Spinal cord (tissue), 9 donors: ENCODE measurements at regions not wholly inside any gene's neighbourhood (a gene's known extent, or its start where the extent isn't known, plus 50 kb on each side); places are given as distances from the start of the nearest gene placed in this dataset.
A peak's percentile ranks its signal among the peaks of the same experiment; 100 is the strongest.

Experiments
- DNase-seq, 6 donors: peaks; one replicate each; pipeline versions ENCODE4 v3.0.0 to v3.0.0-alpha.2; 2013 to 2015; ENCODE audit warnings: low spot score in 6 of 6, low read depth in 4 of 6
- H3K27ac ChIP-seq: one replicate; pipeline ENCODE4 v1.5.1; 2013; ENCODE audit warnings: low read depth, low read length, control low read depth
- H3K27me3 ChIP-seq: one replicate; pipeline ENCODE4 v1.6.1; 2013; ENCODE audit warnings: low read length; ENCODE audit not compliant: control insufficient read depth, insufficient read depth
- H3K36me3 ChIP-seq: one replicate; pipeline ENCODE4 v1.6.1; 2013; ENCODE audit warnings: low read length; ENCODE audit not compliant: control insufficient read depth, insufficient read depth
- H3K4me1 ChIP-seq: one replicate; pipeline ENCODE4 v1.6.1; 2013; ENCODE audit warnings: low read length; ENCODE audit not compliant: control insufficient read depth, insufficient read depth
- H3K4me3 ChIP-seq: one replicate; pipeline ENCODE4 v1.5.1; 2013; ENCODE audit warnings: low read depth, low read length, control low read depth
- H3K9me3 ChIP-seq: one replicate; pipeline ENCODE4 v1.6.1; 2013; ENCODE audit warnings: low read length; ENCODE audit not compliant: control insufficient read depth, insufficient read depth
- WGBS: methylation state at CpG from one replicate; pipeline ENCODE4 v1.1.5; 2013; ENCODE audit warnings: missing lambda C conversion rate; ENCODE audit not compliant: insufficient coverage; 5-methylcytosine and 5-hydroxymethylcytosine counted together
- donor health status: healthy.

DNA sequence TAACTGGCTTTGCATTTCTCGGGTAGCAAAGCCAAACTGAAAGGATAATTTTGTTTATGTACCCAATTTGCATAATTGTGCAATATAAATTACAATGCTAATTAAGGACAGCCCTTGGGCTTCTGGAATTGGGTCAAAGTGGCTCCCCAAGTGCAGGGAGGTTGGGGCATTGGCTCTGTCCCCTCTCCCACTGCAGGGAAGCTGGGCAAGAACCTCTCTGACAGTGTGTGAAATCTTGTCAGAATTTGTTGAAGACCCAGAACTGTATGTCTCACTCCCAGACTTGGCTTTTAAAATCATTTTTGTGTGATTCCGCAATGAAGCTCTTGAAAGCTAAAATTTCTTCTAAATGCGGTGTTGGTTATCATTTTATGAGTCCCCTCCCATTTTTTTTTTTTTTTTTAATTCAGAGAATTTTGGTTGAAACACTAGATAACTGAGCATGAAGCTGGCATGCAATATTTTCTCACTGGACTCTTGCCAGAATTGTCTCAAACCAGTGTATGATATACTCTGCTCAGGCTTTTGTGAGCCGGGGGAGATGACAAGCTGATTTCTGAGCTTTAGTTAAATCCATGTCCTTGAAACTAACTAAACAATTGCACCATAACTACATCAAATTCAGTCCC is 878.9 kb upstream of the CXADR start:
- H3K27me3 ChIP-seq: no peaks in the 10 kb centered on the region
- no peaks in the 10 kb centered on the region for H3K36me3 ChIP-seq
- no peak overlapping the region for H3K27ac ChIP-seq
- no peaks in the 10 kb centered on the region for H3K4me1 ChIP-seq
- H3K4me3 ChIP-seq: no peak overlapping the region
- DNase-seq: peak in 5 of 6 donors; percentile 8 to 93 (median 23)
- WGBS: no CpG with 5 or more reads among the region's 4 CpGs
- H3K9me3 ChIP-seq: no peaks in the 10 kb centered on the region

DNA sequence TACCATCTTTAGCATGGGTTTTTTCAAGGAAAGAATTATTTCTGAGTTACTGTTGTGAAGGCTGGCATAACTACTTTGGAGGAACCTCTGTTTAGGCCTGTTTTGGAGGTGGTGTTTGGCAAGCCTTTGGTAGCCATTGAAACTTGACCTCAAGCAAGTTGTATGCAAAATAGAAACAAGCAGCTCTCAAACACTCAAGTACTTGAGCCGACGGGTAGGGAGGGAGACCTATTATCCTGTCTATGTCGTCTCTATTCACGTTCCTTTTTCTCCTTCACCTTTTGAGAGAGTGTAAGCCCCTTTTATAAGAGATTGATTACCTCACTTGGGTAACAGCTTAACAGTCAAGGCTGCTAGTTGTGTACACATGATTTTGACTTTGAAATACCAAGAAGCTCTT is 878.3 kb upstream of the CXADR start:
- Histone ChIP-seq H3K4me1 (no peaks in the 10 kb centered on the region), H3K36me3 (no peaks in the 10 kb centered on the region), H3K27me3 (no peaks in the 10 kb centered on the region), H3K27ac (no peak overlapping the region), H3K9me3 (no peaks in the 10 kb centered on the region), H3K4me3 (no peak overlapping the region)
- WGBS: no CpG with 5 or more reads among the region's 4 CpGs
- DNase-seq: peak in 1 of 6 donors; percentile 49

DNA sequence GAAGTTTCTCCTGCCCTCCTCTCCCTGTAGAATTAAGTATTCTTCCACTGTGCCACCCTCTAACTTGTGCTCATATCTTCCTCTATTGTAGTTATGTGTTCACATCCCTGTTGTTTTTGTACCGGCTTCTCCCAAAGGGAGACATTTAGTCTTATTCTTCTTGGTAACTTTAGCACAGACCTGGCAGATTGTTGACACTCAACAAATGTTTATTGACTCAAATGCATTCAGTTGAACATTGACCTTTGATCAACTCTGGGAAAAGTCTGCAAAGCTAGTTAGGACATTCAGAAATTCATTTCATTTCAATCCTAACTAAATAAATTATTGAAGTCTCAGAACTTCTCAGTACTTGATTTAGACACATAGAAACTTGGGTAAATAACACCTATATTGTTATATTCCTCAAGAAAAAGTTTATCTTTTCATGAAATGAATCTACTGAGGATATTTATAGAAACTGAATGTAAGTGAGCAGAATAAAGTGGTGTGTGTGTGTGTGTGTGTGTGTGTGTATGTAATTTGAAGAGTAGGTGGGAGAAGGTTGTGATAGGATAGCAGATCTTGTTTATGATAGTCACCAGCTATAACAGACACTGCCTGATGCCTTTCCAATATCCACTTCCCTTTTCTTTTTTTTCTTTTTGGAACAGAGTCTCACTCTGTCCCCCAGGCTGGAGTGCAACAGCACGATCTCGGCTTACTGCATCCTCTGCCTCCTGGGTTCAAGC is 872.4 kb upstream of the CXADR start:
- Histone ChIP-seq H3K4me3 (no peak overlapping the region), H3K27me3 (no peaks in the 10 kb centered on the region), H3K4me1 (no peaks in the 10 kb centered on the region), H3K27ac (no peak overlapping the region), H3K36me3 (no peaks in the 10 kb centered on the region), H3K9me3 (peaks cover 1% of the 10 kb centered on the region)
- DNase-seq: no peak
- 100% methylated on average over 3 of the region's 3 CpGs for WGBS

DNA sequence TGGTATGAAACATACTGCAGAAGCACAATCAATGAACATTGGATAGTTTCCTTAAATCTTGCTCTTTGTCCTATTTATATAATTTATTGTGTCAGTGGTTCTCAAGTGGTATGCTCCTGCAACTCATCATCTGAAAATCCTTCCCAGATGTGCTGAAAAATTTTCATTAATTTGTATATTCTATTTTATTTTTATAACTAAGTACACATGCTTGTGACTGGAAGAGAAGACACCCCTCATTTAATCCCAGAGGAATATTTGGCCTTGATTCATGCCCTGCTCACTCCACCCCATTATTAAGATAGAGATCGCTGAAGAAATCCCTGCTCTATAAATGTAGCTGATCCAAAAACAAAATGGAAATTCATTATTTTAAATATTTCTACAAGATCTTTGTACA is 870.5 kb upstream of the CXADR start:
- no peak for DNase-seq
- H3K27ac ChIP-seq: no peak overlapping the region
- peaks cover 1% of the 10 kb centered on the region for H3K9me3 ChIP-seq
- no peaks in the 10 kb centered on the region for H3K4me1 ChIP-seq
- no peaks in the 10 kb centered on the region for H3K27me3 ChIP-seq
- no peak overlapping the region for H3K4me3 ChIP-seq
- WGBS: no CpG with 5 or more reads among the region's 1 CpG
- no peaks in the 10 kb centered on the region for H3K36me3 ChIP-seq

DNA sequence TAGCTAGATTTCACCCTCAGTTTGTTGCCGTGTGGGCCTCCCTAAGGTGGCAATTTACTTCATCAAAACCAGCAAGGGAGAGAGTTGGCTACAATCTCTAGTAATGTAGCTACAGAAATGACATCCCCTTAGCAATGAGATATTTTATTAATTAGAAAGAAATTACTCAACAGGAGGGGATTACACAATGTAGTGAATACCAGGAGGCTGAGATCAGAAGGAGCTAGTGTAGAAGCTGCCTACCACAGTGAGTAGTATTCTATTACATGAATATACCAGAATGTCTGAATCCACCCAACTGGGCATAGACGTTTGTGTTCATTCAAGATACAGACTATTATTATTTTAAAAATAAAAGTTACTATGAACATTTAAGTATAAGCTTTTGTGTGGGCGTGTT is 868.2 kb upstream of the CXADR start:
- H3K27ac ChIP-seq: no peak overlapping the region
- H3K36me3 ChIP-seq: no peaks in the 10 kb centered on the region
- H3K27me3 ChIP-seq: no peaks in the 10 kb centered on the region
- peaks cover 1% of the 10 kb centered on the region for H3K9me3 ChIP-seq
- no peak for DNase-seq
- WGBS: no CpG with 5 or more reads among the region's 3 CpGs
- H3K4me3 ChIP-seq: no peak overlapping the region
- no peaks in the 10 kb centered on the region for H3K4me1 ChIP-seq

DNA sequence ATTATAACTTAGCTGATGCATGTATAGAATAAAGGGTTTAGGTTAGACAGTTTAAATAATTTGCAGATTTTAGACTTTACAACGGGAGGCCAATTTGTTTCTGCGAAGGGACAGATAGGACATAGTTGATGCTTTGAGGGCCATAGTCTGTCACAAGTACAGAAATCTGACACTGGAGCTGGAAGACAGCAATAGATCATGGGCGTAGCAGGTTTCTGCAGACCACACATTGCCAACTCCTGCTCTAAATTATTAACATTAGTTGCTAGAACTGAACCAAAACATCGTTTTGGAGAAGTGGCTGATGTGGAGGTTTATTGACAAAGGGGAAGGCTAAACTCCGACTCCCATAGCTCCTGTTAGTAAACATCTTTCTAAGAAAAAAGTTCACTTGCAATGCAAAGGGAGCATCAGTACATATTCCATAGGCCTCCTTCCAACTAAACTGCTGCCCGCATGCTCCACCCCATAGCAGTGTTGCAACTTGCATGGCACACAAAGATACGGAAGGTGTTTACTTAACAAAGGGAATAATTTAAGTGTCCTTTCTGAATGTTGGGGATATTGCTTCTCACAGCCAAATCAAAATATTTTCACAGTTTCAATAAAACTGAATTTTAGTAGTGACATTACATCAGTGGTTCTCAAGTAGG is 862.0 kb upstream of the CXADR start:
- H3K9me3 ChIP-seq: no peaks in the 10 kb centered on the region
- no peak overlapping the region for H3K4me3 ChIP-seq
- H3K36me3 ChIP-seq: no peaks in the 10 kb centered on the region
- no peaks in the 10 kb centered on the region for H3K27me3 ChIP-seq
- 80% methylated on average over 1 of the region's 7 CpGs for WGBS
- H3K4me1 ChIP-seq: no peaks in the 10 kb centered on the region
- H3K27ac ChIP-seq: no peak overlapping the region
- DNase-seq: peak in 1 of 6 donors; percentile 20

DNA sequence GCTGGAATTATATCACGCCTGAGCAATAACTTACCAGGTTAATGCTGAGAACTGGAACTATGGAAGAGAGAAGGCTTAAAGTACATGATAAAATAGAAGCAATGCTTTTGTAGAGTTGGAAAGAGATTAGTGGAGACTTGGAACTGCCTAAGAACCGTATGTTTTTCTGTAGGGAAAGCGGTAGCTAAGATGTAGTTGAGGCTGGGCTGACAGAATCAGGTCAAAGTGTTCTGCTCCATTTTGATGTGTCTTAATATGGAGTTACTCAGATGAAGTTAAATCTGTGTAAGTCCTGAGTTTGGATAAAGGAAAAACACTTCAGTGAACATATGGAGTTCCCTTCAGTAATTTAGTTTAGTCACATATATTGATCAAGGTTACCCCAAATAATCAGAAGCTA is 860.9 kb upstream of the CXADR start:
- H3K27ac ChIP-seq: no peak overlapping the region
- H3K4me1 ChIP-seq: no peaks in the 10 kb centered on the region
- no peaks in the 10 kb centered on the region for H3K27me3 ChIP-seq
- 92% methylated on average over 3 of the region's 3 CpGs for WGBS
- no peak for DNase-seq
- no peak overlapping the region for H3K4me3 ChIP-seq
- H3K36me3 ChIP-seq: no peaks in the 10 kb centered on the region
- no peaks in the 10 kb centered on the region for H3K9me3 ChIP-seq

DNA sequence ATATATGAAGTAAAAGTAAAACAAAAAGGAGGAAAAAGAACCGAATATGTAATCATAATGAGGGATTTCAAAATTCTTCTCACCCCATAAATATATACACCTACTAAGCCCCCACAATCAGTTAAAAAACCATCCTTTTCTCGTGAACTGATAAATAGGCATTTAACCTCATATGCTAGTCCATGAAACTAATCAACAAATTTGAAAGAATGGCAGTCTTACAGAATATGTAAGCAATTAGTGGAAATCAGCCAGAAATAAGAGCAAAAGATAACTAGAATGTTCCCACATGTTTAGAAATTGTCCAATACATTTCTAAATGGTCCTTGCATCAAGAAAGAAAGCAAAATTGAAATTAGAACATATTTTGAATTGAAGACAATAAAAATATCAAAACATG is 849.4 kb upstream of the CXADR start:
- Histone ChIP-seq H3K9me3 (no peaks in the 10 kb centered on the region), H3K4me3 (no peak overlapping the region), H3K27me3 (no peaks in the 10 kb centered on the region), H3K27ac (no peak overlapping the region), H3K4me1 (no peaks in the 10 kb centered on the region), H3K36me3 (no peaks in the 10 kb centered on the region)
- no CpG with 5 or more reads among the region's 2 CpGs for WGBS
- DNase-seq: no peak

DNA sequence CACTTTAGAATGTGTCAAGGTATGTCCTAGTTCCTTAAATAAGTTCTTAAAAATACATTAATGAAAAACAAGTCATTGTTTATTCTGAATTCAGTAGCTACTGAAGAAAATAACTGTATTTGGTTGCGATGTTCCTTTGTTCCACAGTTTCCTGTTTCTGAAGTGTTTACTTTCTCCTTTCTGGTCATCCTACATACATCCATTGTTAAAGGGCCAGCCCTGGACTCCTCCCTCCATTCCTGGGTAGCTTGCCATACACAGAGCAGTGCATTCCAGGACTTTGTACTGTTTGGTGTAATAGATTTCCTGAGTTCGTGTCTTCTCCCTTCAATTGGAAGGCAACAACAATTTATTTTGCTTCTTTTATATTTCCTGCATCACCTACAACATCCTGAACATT is 845.4 kb upstream of the CXADR start:
- H3K27me3 ChIP-seq: no peaks in the 10 kb centered on the region
- WGBS: no CpG with 5 or more reads among the region's 2 CpGs
- H3K9me3 ChIP-seq: no peaks in the 10 kb centered on the region
- H3K27ac ChIP-seq: no peak overlapping the region
- no peaks in the 10 kb centered on the region for H3K4me1 ChIP-seq
- DNase-seq: no peak
- no peaks in the 10 kb centered on the region for H3K36me3 ChIP-seq
- no peak overlapping the region for H3K4me3 ChIP-seq

DNA sequence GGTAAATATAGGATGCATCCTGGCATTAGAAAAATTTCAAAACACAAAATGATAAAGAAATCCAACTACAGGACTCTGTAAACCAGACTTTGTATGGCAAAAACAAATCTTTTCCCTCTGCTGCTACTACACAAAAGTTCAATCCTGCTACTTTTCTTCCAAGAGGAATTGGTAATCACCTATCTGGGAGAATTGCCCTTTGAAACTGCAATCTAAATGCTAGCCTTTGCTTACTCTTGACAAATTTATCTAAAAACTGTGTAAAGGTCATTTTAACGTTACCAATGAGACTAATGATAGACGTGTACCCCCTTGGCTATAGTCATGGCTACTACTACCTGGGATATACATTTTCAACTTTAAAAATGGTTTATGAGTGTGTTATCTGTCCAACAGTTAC is 837.9 kb upstream of the CXADR start:
- no peaks in the 10 kb centered on the region for H3K27me3 ChIP-seq
- DNase-seq: no peak
- no CpG with 5 or more reads among the region's 2 CpGs for WGBS

More for the DNA sequence above, 837.9 kb upstream of the CXADR start:
- Histone ChIP-seq H3K9me3 (no peaks in the 10 kb centered on the region), H3K36me3 (no peaks in the 10 kb centered on the region), H3K4me1 (no peaks in the 10 kb centered on the region), H3K27ac (no peak overlapping the region), H3K4me3 (no peak overlapping the region)
